Hepatocyte (in vitro differentiated cells): ENCODE measurements at regions not wholly inside any gene's neighbourhood (a gene's known extent, or its start where the extent isn't known, plus 50 kb on each side); places are given as distances from the start of the nearest gene placed in this dataset.

ENCODE experiments used
- DNase-seq: peaks from one replicate; pipeline ENCODE4 v3.0.0-alpha.2; 2016; ENCODE audit warnings: low spot score
- H2AFZ ChIP-seq: fragments of 200-600 bp; sonication (generic); 2 replicates; pipeline ENCODE4 v1.6.0; 2016; ENCODE audit warnings: antibody characterized with exemption, mild to moderate bottlenecking
- H3K27ac ChIP-seq: fragments of 200-600 bp; sonication (generic); 2 replicates; pipeline ENCODE4 v1.5.1; 2016; ENCODE audit warnings: mild to moderate bottlenecking
- H3K27me3 ChIP-seq: fragments of 200-600 bp; sonication (generic); 2 replicates; pipeline ENCODE4 v1.6.1; 2016
- H3K36me3 ChIP-seq: fragments of 200-600 bp; sonication (generic); replicated peaks from 2 replicates; pipeline ENCODE4 v1.5.1; 2016; ENCODE audit warnings: low read depth; ENCODE audit not compliant: insufficient read depth
- H3K4me1 ChIP-seq: fragments of 200-600 bp; sonication (generic); 2 replicates; pipeline ENCODE4 v1.5.1; 2016; ENCODE audit warnings: mild to moderate bottlenecking, moderate library complexity; ENCODE audit not compliant: insufficient read depth
- H3K4me2 ChIP-seq: fragments of 200-600 bp; sonication (generic); 2 replicates; pipeline ENCODE4 v1.6.0; 2016
- H3K4me3 ChIP-seq: fragments of 200-600 bp; sonication (generic); 2 replicates; pipeline ENCODE4 v1.5.1; 2016; ENCODE audit warnings: mild to moderate bottlenecking
- H3K79me2 ChIP-seq: fragments of 200-600 bp; sonication (generic); 2 replicates; pipeline ENCODE4 v1.6.0; 2017; ENCODE audit warnings: mild to moderate bottlenecking
- H3K9me2 ChIP-seq: fragments of 200-600 bp; sonication (generic); replicated peaks from 2 replicates; pipeline ENCODE4 v1.6.0; 2017; ENCODE audit warnings: mild to moderate bottlenecking; ENCODE audit not compliant: insufficient read depth
- H3K9me3 ChIP-seq: fragments of 200-600 bp; sonication (generic); 2 replicates; pipeline ENCODE4 v1.5.1; 2016; ENCODE audit warnings: low read depth, mild to moderate bottlenecking
- H4K20me1 ChIP-seq: fragments of 200-600 bp; sonication (generic); 2 replicates; pipeline ENCODE4 v1.6.0; 2016; ENCODE audit warnings: mild to moderate bottlenecking; ENCODE audit not compliant: insufficient read depth, poor library complexity, severe bottlenecking
- EZH2 ChIP-seq: fragments of 200-600 bp; sonication (generic); IDR thresholded peaks from 2 replicates; pipeline ENCODE4 v1.6.1; 2016; ENCODE audit warnings: antibody characterized with exemption, mild to moderate bottlenecking, borderline replicate concordance
- EZH2phosphoT487 ChIP-seq: fragments of 200-600 bp; sonication (generic); IDR thresholded peaks from one replicate; pipeline ENCODE4 v1.6.1; 2018; ENCODE audit warnings: antibody characterized with exemption, mild to moderate bottlenecking, low read depth, moderate library complexity; ENCODE audit not compliant: unreplicated experiment, severe bottlenecking
- WGBS: methylation state at CpG from one replicate; pipeline ENCODE4 v1.1.6; 2016; ENCODE audit warnings: low lambda C conversion rate; ENCODE audit errors: missing lambda C conversion rate; 5-methylcytosine and 5-hydroxymethylcytosine counted together
- TF ChIP-seq, protein P1 (sequence below): fragments of 200-600 bp; sonication (generic); IDR thresholded peaks from 2 replicates; pipeline ENCODE4 v1.5.1; 2016; ENCODE audit warnings: antibody characterized with exemption, mild to moderate bottlenecking; ENCODE audit not compliant: poor library complexity

DNA sequence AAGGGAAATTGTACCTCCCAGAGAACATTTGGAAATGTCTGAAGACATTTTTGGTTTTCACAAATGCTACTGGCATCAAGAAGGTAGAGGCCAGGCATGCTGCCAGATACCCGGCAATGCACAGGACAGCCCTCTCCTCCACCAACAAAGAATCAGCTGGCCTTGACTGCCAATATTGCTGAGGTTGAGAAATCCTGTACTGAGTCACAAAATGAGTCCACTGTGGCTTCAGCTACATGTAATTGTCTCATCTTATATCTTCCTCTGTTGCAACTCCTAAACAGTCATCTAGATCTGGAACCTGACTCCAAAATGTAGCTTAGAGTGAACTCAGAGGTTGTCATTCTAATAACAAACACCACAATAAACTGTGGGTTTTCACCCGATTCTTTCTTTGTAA is 327.5 kb upstream of the POGK start:
- no peaks in the 10 kb centered on the region for H3K4me1 ChIP-seq
- H4K20me1 ChIP-seq: no peaks in the 10 kb centered on the region
- no peaks in the 10 kb centered on the region for H3K9me3 ChIP-seq
- H3K27me3 ChIP-seq: no peaks in the 10 kb centered on the region
- no peaks in the 10 kb centered on the region for H3K36me3 ChIP-seq
- no peak overlapping the region for H2AFZ ChIP-seq
- no peak overlapping the region for H3K27ac ChIP-seq
- no peak for DNase-seq
- no peaks in the 10 kb centered on the region for H3K79me2 ChIP-seq
- no peak overlapping the region for H3K4me3 ChIP-seq
- H3K9me2 ChIP-seq: no peaks in the 10 kb centered on the region
- TF ChIP-seq EZH2 (no peak), EZH2phosphoT487 (no peak)
- TF ChIP-seq, protein P1, sequence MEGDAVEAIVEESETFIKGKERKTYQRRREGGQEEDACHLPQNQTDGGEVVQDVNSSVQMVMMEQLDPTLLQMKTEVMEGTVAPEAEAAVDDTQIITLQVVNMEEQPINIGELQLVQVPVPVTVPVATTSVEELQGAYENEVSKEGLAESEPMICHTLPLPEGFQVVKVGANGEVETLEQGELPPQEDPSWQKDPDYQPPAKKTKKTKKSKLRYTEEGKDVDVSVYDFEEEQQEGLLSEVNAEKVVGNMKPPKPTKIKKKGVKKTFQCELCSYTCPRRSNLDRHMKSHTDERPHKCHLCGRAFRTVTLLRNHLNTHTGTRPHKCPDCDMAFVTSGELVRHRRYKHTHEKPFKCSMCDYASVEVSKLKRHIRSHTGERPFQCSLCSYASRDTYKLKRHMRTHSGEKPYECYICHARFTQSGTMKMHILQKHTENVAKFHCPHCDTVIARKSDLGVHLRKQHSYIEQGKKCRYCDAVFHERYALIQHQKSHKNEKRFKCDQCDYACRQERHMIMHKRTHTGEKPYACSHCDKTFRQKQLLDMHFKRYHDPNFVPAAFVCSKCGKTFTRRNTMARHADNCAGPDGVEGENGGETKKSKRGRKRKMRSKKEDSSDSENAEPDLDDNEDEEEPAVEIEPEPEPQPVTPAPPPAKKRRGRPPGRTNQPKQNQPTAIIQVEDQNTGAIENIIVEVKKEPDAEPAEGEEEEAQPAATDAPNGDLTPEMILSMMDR: no peak
- 85% methylated on average over 2 of the region's 2 CpGs for WGBS
- H3K4me2 ChIP-seq: no peak overlapping the region

GRCh38 chr1:166514067-166514466 is 325.2 kb upstream of the POGK start:
- Histone ChIP-seq H2AFZ (no peak overlapping the region), H3K9me3 (no peaks in the 10 kb centered on the region), H3K4me1 (no peaks in the 10 kb centered on the region), H3K4me3 (no peak overlapping the region), H3K4me2 (no peak overlapping the region), H3K36me3 (no peaks in the 10 kb centered on the region), H3K79me2 (no peaks in the 10 kb centered on the region), H3K27ac (no peak overlapping the region), H4K20me1 (no peaks in the 10 kb centered on the region), H3K27me3 (no peaks in the 10 kb centered on the region), H3K9me2 (no peaks in the 10 kb centered on the region)
- no peak for DNase-seq
- TF ChIP-seq, protein P1: no peak
- TF ChIP-seq EZH2 (no peak), EZH2phosphoT487 (no peak)
- WGBS: 90% methylated on average over 1 of the region's 1 CpG

GRCh38 chr1:166527752-166528151 is 311.5 kb upstream of the POGK start:
- H3K4me3 ChIP-seq: no peak overlapping the region
- H3K9me2 ChIP-seq: no peaks in the 10 kb centered on the region
- no peaks in the 10 kb centered on the region for H3K79me2 ChIP-seq
- TF ChIP-seq, protein P1: no peak
- no peak for TF ChIP-seq EZH2phosphoT487
- no peak for TF ChIP-seq EZH2
- no peaks in the 10 kb centered on the region for H3K9me3 ChIP-seq
- no peak overlapping the region for H3K4me2 ChIP-seq
- H2AFZ ChIP-seq: no peak overlapping the region
- no peaks in the 10 kb centered on the region for H3K27me3 ChIP-seq
- 64% methylated on average over 2 of the region's 2 CpGs for WGBS
- H4K20me1 ChIP-seq: no peaks in the 10 kb centered on the region
- no peaks in the 10 kb centered on the region for H3K36me3 ChIP-seq
- no peak for DNase-seq
- H3K27ac ChIP-seq: no peak overlapping the region
- H3K4me1 ChIP-seq: no peaks in the 10 kb centered on the region

- H3K4me2 ChIP-seq: no peak overlapping the region
- no peaks in the 10 kb centered on the region for H3K27me3 ChIP-seq
- H3K79me2 ChIP-seq: no peaks in the 10 kb centered on the region
- H3K36me3 ChIP-seq: no peaks in the 10 kb centered on the region
- H4K20me1 ChIP-seq: no peaks in the 10 kb centered on the region
- no peak overlapping the region for H2AFZ ChIP-seq
- no peaks in the 10 kb centered on the region for H3K4me1 ChIP-seq
- no peak for TF ChIP-seq EZH2
- no peak for TF ChIP-seq EZH2phosphoT487
- TF ChIP-seq, protein P1: no peak
- 55% methylated on average over 1 of the region's 1 CpG for WGBS
- no peak overlapping the region for H3K27ac ChIP-seq
- no peaks in the 10 kb centered on the region for H3K9me3 ChIP-seq
- H3K9me2 ChIP-seq: no peaks in the 10 kb centered on the region
- no peak overlapping the region for H3K4me3 ChIP-seq
- DNase-seq: no peak
Observed at GRCh38 chr1:166538646-166539045, 300.6 kb upstream of the POGK start.
